CD14-positive monocyte (primary cell): ENCODE measurements at regions not wholly inside any gene's neighbourhood (a gene's known extent, or its start where the extent isn't known, plus 50 kb on each side); places are given as distances from the start of the nearest gene placed in this dataset.
"Not testable (repeated sequence)": the region's sequence is repeated elsewhere in the genome, so short reads cannot be mapped to it uniquely, and the experiment has no call there.

Experiments
- DNase-seq, 3 donors: peaks; one replicate each; pipeline ENCODE4 v3.0.0-alpha.2; 2011 to 2022
- H2AFZ ChIP-seq: 2 replicates; pipeline ENCODE4 v1.6.0; 2012; ENCODE audit warnings: mild to moderate bottlenecking, low read depth, low read length, inconsistent platforms; ENCODE audit not compliant: insufficient read depth, poor library complexity, severe bottlenecking
- H3K27ac ChIP-seq, 2 donors: 1 replicate in 1 of 2; 2 replicates in 1 of 2; pipeline ENCODE4 v1.5.1; 2012 to 2013; ENCODE audit warnings: low read length in 2 of 2, control low read depth in 1 of 2, inconsistent platforms in 1 of 2, low read depth in 1 of 2, mild to moderate bottlenecking in 1 of 2
- H3K27me3 ChIP-seq, 2 donors: one replicate each; pipeline versions ENCODE4 v1.6.0 to v1.6.1; 2011 to 2013; ENCODE audit warnings: low read length in 2 of 2; ENCODE audit not compliant: control insufficient read depth in 2 of 2, insufficient read depth in 2 of 2
- H3K36me3 ChIP-seq, 2 donors: replicated peaks in 1 of 2; 1 replicate in 1 of 2; 2 replicates in 1 of 2; pipeline versions ENCODE4 v1.5.1 to v1.6.1; 2012 to 2013; ENCODE audit warnings: low read length in 2 of 2, control low read depth in 1 of 2, inconsistent platforms in 1 of 2, mild to moderate bottlenecking in 1 of 2; ENCODE audit not compliant: insufficient read depth in 2 of 2, control insufficient read depth in 1 of 2
- H3K4me1 ChIP-seq, 2 donors: 1 replicate in 1 of 2; 2 replicates in 1 of 2; pipeline versions ENCODE4 v1.5.1 to v1.6.1; 2012 to 2013; ENCODE audit warnings: low read length in 2 of 2, control low read depth in 1 of 2, inconsistent platforms in 1 of 2, mild to moderate bottlenecking in 1 of 2, moderate library complexity in 1 of 2; ENCODE audit not compliant: insufficient read depth in 2 of 2, control insufficient read depth in 1 of 2
- H3K4me2 ChIP-seq: replicated peaks from 2 replicates; pipeline ENCODE3; 2012; ENCODE audit warnings: low read length, moderate library complexity, mild to moderate bottlenecking; ENCODE audit not compliant: poor library complexity, severe bottlenecking; ENCODE audit errors: extremely low read depth
- H3K4me3 ChIP-seq, 3 experiments: fragments of 200-600 bp in 1 of 3; sonication (generic) in 1 of 3; replicated peaks in 1 of 3; 1 replicate in 2 of 3; 2 replicates in 1 of 3; pipeline ENCODE4 v1.5.1; 2011 to 2013; ENCODE audit warnings: low read length in 3 of 3, mild to moderate bottlenecking in 3 of 3, control low read depth in 2 of 3, low read depth in 2 of 3, inconsistent platforms in 1 of 3, moderate library complexity in 1 of 3
- H3K79me2 ChIP-seq: 2 replicates; pipeline ENCODE4 v1.6.0; 2012; ENCODE audit warnings: mild to moderate bottlenecking, control low read depth, inconsistent platforms, low read length, moderate library complexity; ENCODE audit not compliant: insufficient read depth
- H3K9ac ChIP-seq: 2 replicates; pipeline ENCODE4 v1.6.0; 2017; ENCODE audit warnings: low read length, mild to moderate bottlenecking; ENCODE audit not compliant: insufficient read depth, poor library complexity, severe bottlenecking
- H3K9me3 ChIP-seq, 2 donors: replicated peaks in 1 of 2; 1 replicate in 1 of 2; 2 replicates in 1 of 2; pipeline versions ENCODE4 v1.5.1 to v1.6.1; 2012 to 2013; ENCODE audit warnings: low read length in 2 of 2, control low read depth in 1 of 2; ENCODE audit not compliant: control insufficient read depth in 1 of 2, insufficient read depth in 1 of 2
- H4K20me1 ChIP-seq: 2 replicates; pipeline ENCODE4 v1.6.0; 2012; ENCODE audit warnings: mild to moderate bottlenecking, low read length, control low read depth, moderate library complexity; ENCODE audit not compliant: insufficient read depth
- H3K27ac Mint-ChIP-seq, 7 donors: one replicate each; pipeline ENCODE4 v1.8.0; 2020; ENCODE audit warnings: mild to moderate bottlenecking in 7 of 7, mixed read lengths in 7 of 7, moderate library complexity in 6 of 7, inconsistent platforms in 2 of 7
- H3K27me3 Mint-ChIP-seq, 3 donors: one replicate each; pipeline ENCODE4 v1.8.0; 2021 to 2022; ENCODE audit warnings: low read depth in 3 of 3, mild to moderate bottlenecking in 3 of 3, mixed read lengths in 3 of 3, moderate library complexity in 3 of 3, inconsistent platforms in 1 of 3
- H3K36me3 Mint-ChIP-seq, 2 donors: one replicate each; pipeline ENCODE4 v1.8.0; 2020; ENCODE audit warnings: mixed read lengths in 2 of 2, inconsistent platforms in 1 of 2, mild to moderate bottlenecking in 1 of 2
- H3K4me1 Mint-ChIP-seq: one replicate; pipeline ENCODE4 v1.8.0; 2020; ENCODE audit warnings: mild to moderate bottlenecking, mixed read lengths
- H3K4me3 Mint-ChIP-seq, 2 donors: one replicate each; pipeline ENCODE4 v1.8.0; 2020; ENCODE audit warnings: mild to moderate bottlenecking in 2 of 2, mixed read lengths in 2 of 2, moderate library complexity in 1 of 2
- H3K9me3 Mint-ChIP-seq, 7 donors: one replicate each; pipeline ENCODE4 v1.8.0; 2020 to 2022; ENCODE audit warnings: mixed read lengths in 7 of 7, mild to moderate bottlenecking in 6 of 7, moderate library complexity in 6 of 7, inconsistent platforms in 2 of 7
- WGBS: methylation state at CpG from one replicate; pipeline ENCODE4 v1.1.5; 2013; ENCODE audit warnings: missing lambda C conversion rate; ENCODE audit not compliant: insufficient coverage; 5-methylcytosine and 5-hydroxymethylcytosine counted together
- intact Hi-C, 2 donors: fragments of 100-400 bp; cut with micrococcal nuclease; formaldehyde crosslinking; loops; one replicate each; pipeline versions ENCODE4 v1.15.0 to v1.15.1; 2023
- TF ChIP-seq, protein P1 (sequence below): fragments of 200-600 bp; IDR thresholded peaks from one replicate; pipeline ENCODE4 v1.8.0; 2022; ENCODE audit warnings: antibody characterized with exemption, mild to moderate bottlenecking

DNA sequence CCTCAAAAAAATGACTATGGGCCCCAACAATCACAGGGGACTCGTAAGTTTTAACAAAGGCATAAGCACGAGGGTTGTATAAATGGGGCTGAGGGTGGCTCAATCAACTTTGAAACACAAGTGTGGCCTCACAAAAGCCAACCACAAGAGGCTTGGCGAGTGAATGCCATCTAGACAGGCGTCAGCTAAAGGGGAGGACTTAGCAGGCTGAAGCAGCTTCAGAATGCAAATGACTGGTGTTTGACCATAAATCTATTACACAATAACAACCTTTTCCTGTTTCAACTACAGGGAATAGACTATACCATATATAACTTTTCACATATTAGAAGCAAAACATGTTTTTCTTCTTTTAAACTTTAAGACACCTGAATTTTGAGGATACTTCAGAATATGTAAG lies 777.9 kb downstream of the FSCB start:
- Histone ChIP-seq H3K4me1 (no peaks in the 10 kb centered on the region), H2AFZ (no peak overlapping the region), H3K9ac (no peak overlapping the region), H3K27me3 (no peaks in the 10 kb centered on the region), H4K20me1 (no peaks in the 10 kb centered on the region), H3K36me3 (no peaks in the 10 kb centered on the region), H3K4me3 (no peak overlapping the region), H3K4me2 (no peak overlapping the region), H3K27ac (no peak overlapping the region), H3K9me3 (no peaks in the 10 kb centered on the region), H3K79me2 (no peaks in the 10 kb centered on the region)
- DNase-seq, result no peak
- peaks cover 0 to 5% (median 2%) of the 10 kb centered on the region in 7 donors for H3K9me3 Mint-ChIP-seq
- peaks cover 11% of the 10 kb centered on the region for H3K4me1 Mint-ChIP-seq
- H3K27ac Mint-ChIP-seq, result no peak overlapping the region
- H3K36me3 Mint-ChIP-seq, result no peaks in the 10 kb centered on the region
- peak overlapping the region in 1 of 2 donors; percentile 35 for H3K4me3 Mint-ChIP-seq
- WGBS, result 0% methylated on average over 1 of the region's 4 CpGs
- intact Hi-C loops, result no loop called here
- H3K27me3 Mint-ChIP-seq, result no peaks in the 10 kb centered on the region
- TF ChIP-seq, protein P1, sequence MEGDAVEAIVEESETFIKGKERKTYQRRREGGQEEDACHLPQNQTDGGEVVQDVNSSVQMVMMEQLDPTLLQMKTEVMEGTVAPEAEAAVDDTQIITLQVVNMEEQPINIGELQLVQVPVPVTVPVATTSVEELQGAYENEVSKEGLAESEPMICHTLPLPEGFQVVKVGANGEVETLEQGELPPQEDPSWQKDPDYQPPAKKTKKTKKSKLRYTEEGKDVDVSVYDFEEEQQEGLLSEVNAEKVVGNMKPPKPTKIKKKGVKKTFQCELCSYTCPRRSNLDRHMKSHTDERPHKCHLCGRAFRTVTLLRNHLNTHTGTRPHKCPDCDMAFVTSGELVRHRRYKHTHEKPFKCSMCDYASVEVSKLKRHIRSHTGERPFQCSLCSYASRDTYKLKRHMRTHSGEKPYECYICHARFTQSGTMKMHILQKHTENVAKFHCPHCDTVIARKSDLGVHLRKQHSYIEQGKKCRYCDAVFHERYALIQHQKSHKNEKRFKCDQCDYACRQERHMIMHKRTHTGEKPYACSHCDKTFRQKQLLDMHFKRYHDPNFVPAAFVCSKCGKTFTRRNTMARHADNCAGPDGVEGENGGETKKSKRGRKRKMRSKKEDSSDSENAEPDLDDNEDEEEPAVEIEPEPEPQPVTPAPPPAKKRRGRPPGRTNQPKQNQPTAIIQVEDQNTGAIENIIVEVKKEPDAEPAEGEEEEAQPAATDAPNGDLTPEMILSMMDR, result no peak

- intact Hi-C loops, result no loop called here
- no peak overlapping the region for H3K4me3 ChIP-seq
- no peak overlapping the region for H2AFZ ChIP-seq
Observed at GRCh38 chr14:43706900-43707299, 800.2 kb downstream of the FSCB start.

GRCh38 chr14:43698561-43699284 lies 808.4 kb downstream of the FSCB start:
- H3K36me3 ChIP-seq, H3K27me3 Mint-ChIP-seq, H2AFZ ChIP-seq, H3K9me3 ChIP-seq, H3K4me2 ChIP-seq, H3K79me2 ChIP-seq, H3K4me1 ChIP-seq, H3K27ac Mint-ChIP-seq, H3K9ac ChIP-seq, H4K20me1 ChIP-seq, H3K4me1 Mint-ChIP-seq, H3K4me3 ChIP-seq, H3K4me3 Mint-ChIP-seq, intact Hi-C loops, H3K27me3 ChIP-seq, H3K27ac ChIP-seq, H3K36me3 Mint-ChIP-seq, DNase-seq, H3K9me3 Mint-ChIP-seq: not testable (repeated sequence)
- 93% methylated on average over 10 of the region's 20 CpGs for WGBS

More at GRCh38 chr14:43706900-43707299, 800.2 kb downstream of the FSCB start:
- no peak overlapping the region for H3K4me2 ChIP-seq
- no peak overlapping the region for H3K4me3 Mint-ChIP-seq
- H3K79me2 ChIP-seq, result no peaks in the 10 kb centered on the region
- H3K27me3 ChIP-seq, result no peaks in the 10 kb centered on the region
- TF ChIP-seq, protein P1, result no peak
- no peaks in the 10 kb centered on the region for H4K20me1 ChIP-seq
- DNase-seq, result no peak
- H3K36me3 ChIP-seq, result no peaks in the 10 kb centered on the region
- H3K27me3 Mint-ChIP-seq, result no peaks in the 10 kb centered on the region
- H3K9me3 Mint-ChIP-seq, result peaks cover 0 to 5% (median 2%) of the 10 kb centered on the region in 7 donors
- no peak overlapping the region for H3K27ac Mint-ChIP-seq
- no peak overlapping the region for H3K9ac ChIP-seq
- no peaks in the 10 kb centered on the region for H3K36me3 Mint-ChIP-seq
- no peaks in the 10 kb centered on the region for H3K9me3 ChIP-seq
- H3K4me1 Mint-ChIP-seq, result no peaks in the 10 kb centered on the region
- no peak overlapping the region for H3K27ac ChIP-seq
- no peaks in the 10 kb centered on the region for H3K4me1 ChIP-seq
